Amniotic stem cell (primary cell): ENCODE measurements at regions not wholly inside any gene's neighbourhood (a gene's known extent, or its start where the extent isn't known, plus 50 kb on each side); places are given as distances from the start of the nearest gene placed in this dataset.
"Not testable (repeated sequence)": the region's sequence is repeated elsewhere in the genome, so short reads cannot be mapped to it uniquely, and the experiment has no call there.

Experiments
- DNase-seq: peaks from one replicate; lab custom pipeline; 2025; lab: John Stamatoyannopoulos, UW

DNA sequence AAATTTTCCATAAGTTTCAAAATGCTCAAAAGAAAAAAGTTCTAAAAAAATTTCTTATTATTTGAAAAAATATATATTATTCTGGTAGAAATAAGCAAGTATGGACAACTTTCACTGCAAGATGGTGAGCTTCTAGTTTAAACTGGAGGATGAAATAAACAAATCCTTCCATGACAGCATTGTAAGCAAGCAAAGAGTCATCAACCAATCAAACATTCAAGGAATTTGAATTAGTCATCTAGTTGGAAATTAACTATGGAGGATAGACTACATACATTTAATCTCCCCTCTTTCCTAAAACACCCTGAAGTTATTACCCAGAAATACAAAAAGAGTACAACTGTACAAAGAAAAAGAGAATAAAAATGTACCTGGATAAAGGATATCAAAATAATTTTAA lies 51.0 kb upstream of the IRX5 start:
- DNase-seq: no peak

- no peak for DNase-seq
Measured at GRCh38 chr16:54878301-54878700, 52.4 kb upstream of the IRX5 start.

DNA sequence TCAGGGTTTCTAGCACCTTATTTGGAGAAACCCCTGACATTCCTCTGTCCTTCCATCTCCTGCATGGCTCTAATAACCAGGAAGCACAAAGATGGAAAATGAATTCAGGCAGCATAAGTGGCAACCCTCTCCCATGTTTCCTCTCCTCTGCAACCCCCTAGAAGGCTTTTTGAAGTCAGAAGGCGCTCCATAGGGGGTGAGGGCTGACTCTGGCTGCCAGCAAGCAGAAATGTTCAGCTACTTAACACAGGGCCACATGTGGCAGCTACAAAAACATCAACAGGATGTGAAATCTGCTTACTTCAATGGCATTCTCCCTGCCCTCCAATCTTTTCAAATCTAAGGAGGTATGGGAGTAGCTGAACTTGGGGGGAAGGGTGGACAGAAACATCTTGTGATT lies 55.2 kb upstream of the IRX5 start:
- DNase-seq: no peak

DNA sequence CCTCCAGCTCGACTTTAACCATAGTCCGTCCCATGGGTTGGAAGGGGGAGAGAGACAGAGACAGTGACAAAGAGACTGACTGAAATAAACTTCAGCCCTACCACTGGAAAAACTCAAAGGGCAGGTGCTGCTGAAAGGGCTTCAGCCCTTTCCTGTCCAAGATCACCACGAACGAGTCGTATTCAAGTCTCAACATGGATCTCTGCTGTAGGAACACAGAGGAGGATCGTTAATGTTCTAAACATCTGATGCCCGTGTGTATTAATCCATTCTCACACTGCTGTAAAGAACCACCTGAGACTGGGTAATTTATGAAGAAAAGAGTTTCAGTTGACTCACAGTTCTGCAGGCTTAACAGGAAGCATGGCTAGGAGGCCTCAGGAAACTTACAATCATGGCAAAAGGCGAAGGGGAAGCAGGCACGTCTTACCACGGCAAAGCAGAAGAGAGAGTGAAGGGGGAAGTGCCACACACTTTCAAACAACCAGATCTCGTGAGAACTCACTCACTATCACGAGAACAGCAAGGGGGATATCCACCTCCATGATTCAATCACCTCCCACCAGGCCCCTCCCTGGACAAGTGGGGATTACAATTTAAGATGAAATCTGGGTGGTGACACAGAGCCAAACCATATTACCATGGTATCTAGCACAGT lies 56.8 kb upstream of the IRX5 start:
- DNase-seq: not testable (repeated sequence)

DNA sequence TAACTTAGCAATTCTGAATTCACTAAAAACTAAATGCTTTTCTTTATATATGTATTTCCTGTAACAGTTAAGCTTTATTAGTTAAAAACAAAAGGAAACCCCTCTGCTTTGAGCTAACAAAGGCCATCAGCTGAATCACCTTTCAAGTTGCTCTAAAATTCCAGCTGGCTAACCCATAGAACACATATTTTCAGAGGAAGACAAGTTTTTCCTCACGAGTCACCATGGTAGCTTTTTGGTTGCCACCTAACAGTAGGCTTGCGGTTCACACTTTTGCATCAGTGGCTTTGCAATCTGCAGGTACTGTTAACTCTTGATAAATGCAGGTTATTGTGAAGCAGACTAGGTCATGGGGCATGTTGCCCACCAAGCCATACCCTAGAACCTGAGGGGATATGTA lies 57.6 kb upstream of the IRX5 start:
- no peak for DNase-seq

DNA sequence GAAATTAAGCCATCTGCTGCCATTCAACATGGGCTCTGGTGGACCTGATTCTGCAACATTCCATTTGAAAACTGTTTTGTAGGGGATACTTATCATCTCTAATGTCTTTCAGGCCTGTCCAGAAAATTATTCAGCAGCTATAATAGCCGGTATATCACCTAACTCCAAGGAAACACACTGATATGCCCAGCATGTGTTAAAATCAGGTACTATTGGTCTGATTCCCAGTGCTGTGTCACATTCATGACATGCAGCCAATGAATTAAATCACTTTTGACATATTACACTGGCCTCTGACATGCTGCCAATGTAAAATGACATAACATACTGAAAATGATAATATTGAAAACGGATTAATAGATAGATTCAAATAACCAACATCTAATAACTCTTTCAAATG lies 60.5 kb upstream of the IRX5 start:
- DNase-seq: no peak

DNA sequence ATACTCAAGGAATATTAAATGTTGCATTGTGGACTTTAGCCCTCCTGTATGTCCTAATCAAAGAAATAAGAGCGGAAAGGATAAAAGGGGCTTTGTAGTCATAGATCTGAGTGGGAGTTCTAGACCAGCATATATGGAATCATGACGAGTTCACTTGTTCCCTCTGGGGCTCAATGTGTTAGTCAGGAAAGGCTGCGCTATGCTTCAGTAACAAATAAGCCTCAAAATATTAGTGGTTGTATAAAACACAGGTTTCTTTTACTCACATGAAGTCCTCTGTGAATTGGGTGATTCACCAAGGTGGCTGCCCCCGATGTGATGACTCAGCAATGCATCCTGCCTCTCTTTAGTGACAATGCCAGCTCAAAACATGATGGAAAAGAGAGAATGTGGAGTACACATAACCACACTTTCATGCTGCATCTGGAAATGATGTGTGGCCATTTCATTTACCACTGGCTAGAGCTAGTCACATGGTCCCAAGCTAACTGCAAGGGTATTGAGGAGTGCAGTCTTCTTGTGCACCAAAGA lies 63.3 kb upstream of the IRX5 start:
- no peak for DNase-seq

DNA sequence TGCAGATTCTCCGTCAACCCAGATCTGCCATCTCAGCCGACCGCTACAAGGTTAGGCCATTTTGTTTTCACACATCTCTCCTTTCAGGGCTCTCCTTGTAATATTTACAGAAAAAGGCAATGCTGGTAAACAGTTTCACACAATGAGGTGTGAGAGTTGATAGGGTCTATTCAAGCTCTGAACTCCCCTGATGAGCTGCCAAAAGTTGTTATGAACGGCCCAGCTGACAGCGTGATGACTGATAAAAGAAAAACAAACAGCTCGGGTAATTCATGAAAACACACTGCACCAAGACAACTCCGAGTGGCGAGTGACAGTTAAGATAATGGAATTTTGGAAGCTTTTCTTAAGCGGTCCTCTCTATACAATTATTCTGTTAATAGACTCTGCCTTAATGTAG lies 68.1 kb upstream of the IRX5 start:
- DNase-seq: no peak

DNA sequence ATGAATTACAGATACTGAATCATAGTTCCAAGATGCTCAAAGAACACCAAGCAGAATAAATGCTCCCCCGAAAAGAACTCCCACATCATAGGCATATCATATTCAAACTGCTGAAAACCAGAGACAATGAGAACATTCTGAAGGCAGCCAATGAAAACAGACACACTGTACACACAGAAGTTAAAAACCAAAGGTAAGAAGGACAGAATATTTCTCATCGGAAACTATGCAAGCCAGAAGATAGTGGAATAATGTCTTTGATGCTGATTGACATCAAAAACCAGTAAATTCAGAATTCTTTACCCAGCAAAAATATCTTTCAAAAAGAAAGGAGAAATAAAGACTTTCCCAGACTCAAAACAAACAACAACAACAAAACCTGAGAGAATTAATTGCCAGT lies 73.8 kb upstream of the IRX5 start:
- no peak for DNase-seq

DNA sequence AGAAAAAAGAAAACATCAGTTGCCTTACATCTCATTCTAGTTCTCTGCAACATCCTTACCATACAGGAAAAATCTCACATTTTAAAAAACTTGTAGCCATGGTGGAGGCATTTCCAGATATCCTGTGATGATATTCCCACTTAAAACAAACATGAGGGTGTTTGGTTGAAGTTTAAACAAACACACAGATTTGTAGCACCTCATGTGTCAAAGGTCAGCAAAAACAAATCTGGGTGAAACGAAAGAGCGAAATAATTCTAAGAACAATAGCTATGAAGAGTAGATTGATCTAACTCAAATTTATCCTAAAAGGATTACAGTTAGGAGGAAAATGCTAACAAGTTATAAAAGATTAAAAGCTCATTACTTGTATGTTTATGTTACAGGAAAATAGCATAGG lies 83.1 kb upstream of the IRX5 start:
- no peak for DNase-seq

- no peak for DNase-seq
Measured at GRCh38 chr16:54847207-54847606, 83.5 kb upstream of the IRX5 start.

DNA sequence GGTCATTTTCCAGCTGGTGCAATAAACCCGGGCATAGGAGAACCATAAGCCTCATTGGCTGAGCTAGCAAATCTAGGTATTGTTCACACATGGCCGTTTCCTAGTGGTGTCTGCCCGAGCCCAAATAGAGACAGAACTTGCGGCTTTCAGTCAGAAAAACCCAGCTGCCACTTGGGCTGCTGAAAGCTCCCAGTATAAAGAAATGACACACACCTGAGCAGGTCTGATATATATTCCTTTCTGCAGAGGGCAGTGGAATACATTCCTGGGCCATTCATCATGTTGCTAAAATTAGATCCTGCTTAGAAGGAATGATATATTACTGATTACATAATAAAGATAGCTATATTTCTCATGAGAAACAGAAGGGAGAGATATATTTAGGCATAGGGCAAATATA lies 83.9 kb upstream of the IRX5 start:
- no peak for DNase-seq

DNA sequence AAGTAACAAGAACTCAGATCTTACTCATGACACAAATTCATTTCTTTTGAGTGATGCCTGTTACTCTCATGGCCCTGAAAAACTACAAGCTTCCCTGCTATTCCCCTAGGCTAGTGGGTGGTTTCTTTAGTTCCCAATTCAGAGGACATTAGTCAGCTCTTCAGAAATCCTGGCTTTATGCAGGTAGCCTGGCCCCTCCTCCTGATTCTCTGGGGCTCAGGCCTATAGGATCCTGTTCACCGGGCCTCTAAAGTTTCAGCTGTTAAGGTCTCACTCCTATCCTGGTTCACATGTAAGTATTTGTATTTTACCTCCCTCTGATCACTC lies 87.3 kb upstream of the IRX5 start:
- DNase-seq: no peak

- DNase-seq: no peak
Measured at GRCh38 chr16:54842743-54843423, 87.8 kb upstream of the IRX5 start.

DNA sequence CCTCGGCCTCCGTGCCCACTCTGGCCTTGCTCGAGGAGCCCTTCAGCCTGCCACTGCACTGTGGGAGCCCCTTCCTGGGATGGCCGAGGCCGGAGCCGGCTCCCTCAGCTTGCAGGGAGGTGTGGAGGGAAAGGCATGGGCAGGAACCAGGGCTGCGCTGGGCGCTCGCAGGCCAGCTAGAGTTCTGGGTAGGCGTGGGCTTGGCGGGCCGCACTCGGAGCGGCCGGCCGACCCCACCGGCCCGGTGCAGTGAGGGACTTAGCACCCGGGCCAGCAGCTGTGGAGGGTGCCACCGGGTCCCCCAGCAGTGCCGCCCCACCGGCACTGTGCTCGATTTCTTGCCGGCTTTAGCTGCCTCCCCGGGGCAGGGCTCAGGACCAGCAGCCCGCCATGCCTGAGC lies 101.0 kb upstream of the IRX5 start:
- DNase-seq: no peak

DNA sequence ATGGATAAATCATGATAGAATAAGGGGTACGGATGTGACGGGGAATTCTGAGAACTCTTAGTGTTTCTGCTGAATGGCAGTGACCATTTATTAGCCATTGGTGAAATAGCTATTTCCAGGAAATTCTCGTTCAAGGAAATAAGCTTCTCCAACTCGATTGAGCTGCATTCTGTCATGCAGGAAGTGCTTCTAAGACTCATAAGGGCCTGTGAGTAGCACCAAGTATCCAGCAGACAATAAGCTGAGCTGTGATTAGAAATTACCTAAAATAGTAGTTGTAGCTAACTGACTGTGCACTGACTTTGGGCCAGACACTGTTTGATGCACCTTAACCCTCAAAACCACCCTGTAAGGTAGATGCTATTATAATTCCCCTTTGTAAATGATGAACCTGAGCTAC lies 107.8 kb upstream of the IRX5 start:
- DNase-seq: no peak

DNA sequence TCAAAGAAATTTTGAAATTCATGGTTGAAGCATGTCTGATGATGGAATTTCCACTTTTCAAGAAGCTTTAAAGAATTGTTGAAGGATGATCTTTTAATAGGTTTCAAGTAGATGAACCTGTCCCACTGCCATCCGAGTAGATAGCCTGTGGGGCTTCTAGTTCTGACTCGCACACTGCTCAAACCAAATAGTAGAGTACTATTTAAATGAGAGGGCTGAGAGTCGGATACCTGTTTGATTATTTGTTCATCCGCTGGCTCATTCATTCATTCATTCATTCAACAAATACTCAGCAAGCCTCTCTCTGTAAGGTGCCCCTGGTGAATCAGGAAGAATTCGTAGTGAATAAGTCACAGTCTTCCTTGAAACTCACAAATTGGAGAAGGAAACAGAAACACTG lies 108.2 kb upstream of the IRX5 start:
- no peak for DNase-seq

DNA sequence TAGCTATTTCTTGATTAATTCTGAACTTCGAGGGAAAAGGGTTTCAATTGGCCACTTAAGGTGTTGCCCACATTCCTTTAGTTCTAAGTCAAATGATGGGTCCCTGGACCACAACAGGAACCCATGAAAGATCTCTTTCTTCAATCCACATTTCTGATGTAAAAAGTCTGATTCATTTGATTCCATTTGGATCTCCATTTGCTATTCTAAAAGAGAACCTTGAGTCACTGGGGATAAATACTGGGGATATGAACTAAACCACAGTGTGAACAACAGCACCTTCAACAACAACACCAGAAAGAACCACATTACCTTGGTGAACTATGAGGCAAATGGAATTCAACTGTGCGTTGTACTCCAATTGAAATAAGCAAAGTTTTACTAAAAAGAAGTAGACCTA lies 108.9 kb upstream of the IRX5 start:
- no peak for DNase-seq

- no peak for DNase-seq
Measured at GRCh38 chr16:54817940-54818574, 112.6 kb upstream of the IRX5 start.

- no peak for DNase-seq
Measured at GRCh38 chr16:54817432-54817831, 113.2 kb upstream of the IRX5 start.

DNA sequence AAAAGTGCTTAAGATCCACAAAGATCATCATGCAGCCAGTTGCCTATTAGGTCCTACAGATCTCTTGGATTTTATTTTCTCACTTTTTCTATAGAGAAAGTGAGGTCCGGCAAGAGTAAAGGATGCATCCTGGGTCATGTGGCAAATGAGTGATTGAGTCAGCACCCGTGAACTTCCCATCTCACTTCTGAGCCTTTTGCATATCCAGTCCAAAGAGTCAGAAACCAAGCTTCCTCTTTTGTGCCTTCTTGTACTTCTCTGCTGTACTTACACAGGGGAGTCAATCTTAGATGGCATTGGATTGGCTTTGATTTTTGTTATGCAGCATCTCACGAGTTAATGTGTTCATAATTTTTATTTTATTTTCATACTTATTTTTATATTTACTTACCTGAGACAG lies 114.2 kb upstream of the IRX5 start:
- no peak for DNase-seq

DNA sequence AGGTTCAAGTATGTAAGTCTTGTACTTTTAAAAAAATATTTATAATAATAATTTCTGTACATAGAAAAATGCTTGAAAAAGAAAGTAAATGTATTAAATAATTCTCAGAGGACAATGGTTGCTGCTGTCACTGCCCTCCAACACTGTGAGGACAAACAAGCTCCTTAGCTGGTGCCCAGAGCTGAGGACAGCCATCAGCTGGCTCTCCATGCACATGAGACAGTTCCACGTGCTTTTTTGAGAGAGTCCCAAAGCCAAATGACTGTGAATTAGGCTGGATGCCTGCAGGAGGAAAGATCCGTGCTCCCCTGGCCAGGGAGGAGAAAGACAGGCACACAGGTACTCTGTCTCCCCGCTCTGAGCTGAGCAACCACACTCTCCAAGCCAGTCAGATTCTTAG lies 115.5 kb upstream of the IRX5 start:
- no peak for DNase-seq

DNA sequence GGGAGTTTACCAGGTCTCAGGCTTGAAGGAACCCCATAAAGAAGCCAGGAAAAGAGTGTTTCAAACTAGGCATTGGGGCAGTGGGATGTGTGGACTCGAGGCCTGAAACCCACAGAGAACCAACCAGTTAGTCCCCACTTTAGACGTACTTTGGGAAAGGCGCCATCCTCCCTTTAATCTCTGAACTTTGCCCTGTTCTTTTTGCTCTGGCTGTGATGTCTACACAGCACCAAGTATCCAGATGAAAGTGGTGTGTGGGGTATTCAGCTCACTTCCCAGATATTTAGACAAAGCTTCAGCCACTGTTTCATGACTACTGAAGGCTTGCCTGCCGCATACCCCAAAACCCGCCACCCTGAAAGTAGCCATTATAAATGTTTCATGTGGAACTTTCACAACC lies 116.9 kb upstream of the IRX5 start:
- DNase-seq: no peak

GRCh38 chr16:54812229-54812628 lies 118.4 kb upstream of the IRX5 start:
- DNase-seq: no peak
